GM23248 (cell line): ENCODE measurements at regions not wholly inside any gene's neighbourhood (a gene's known extent, or its start where the extent isn't known, plus 50 kb on each side); places are given as distances from the start of the nearest gene placed in this dataset.

ENCODE experiments used
- EZH2 ChIP-seq: fragments of 200-600 bp; sonication (generic); IDR thresholded peaks from 2 replicates; pipeline ENCODE4 v1.6.1; 2018; ENCODE audit warnings: antibody characterized with exemption, mild to moderate bottlenecking; ENCODE audit not compliant: insufficient read depth, poor library complexity, severe bottlenecking
- EZH2phosphoT487 ChIP-seq: fragments of 200-600 bp; sonication (generic); IDR thresholded peaks from 2 replicates; pipeline ENCODE4 v1.6.1; 2018; ENCODE audit warnings: antibody characterized with exemption, moderate library complexity, mild to moderate bottlenecking, low read depth; ENCODE audit not compliant: insufficient read depth

DNA sequence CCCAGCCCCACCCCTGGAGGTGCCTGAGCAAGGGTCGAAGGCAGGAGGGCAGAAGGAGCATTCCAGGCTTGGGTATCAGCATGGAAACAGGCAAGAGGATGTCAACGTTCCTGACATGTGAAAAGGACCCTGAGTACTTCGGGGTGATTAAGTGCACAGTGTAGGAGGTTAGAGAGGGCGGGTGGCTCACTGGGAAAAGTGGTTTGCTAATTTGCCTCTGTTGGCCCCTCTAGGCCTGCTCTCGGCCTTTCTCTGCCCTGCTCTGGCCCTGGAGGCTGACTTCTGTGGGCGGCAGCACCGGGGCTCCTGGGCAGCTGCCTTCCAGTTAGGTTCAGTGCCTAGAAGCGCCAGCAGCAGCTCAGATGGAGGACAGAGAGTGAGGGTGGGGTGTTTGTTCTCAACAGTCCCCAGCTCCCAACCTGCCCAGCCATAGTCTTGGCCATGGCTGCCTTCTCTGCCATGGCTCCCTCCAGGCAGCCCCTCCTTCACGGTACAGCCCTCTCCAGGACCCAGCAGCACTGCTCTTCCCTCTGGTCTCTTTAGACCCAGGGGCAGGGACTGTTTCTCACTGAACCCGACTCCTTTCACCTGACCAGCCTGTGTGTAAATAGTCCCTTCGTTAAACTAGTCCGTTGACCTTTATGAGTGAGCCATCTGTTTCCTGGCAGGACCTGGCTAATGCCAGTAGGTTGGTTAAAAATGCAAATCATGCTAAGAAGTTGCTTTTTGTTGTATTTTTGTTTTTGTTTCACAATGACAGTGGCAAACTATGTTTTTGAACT is 107.1 kb upstream of the TPM1 start:
- no peak for TF ChIP-seq EZH2
- no peak for TF ChIP-seq EZH2phosphoT487
